CD4-positive, alpha-beta T cell treated with Interleukin-17A for 4 hours (primary cell): ENCODE measurements at regions not wholly inside any gene's neighbourhood (a gene's known extent, or its start where the extent isn't known, plus 50 kb on each side); places are given as distances from the start of the nearest gene placed in this dataset.
A peak's percentile ranks its signal among the peaks of the same experiment; 100 is the strongest.

Source experiments
- DNase-seq: peaks from one replicate; pipeline ENCODE4 v3.0.0-alpha.2; 2020; ENCODE audit warnings: mixed read lengths

GRCh38 chr7:46468753-46469356 lies 547.8 kb upstream of the IGFBP3 start:
- peak; percentile 3 for DNase-seq

GRCh38 chr7:46463170-46463569 lies 542.1 kb upstream of the IGFBP3 start:
- no peak for DNase-seq

- no peak for DNase-seq
Observed at GRCh38 chr7:46461334-46461777, 540.3 kb upstream of the IGFBP3 start.

- no peak for DNase-seq
Observed at GRCh38 chr7:46459942-46460341, 538.9 kb upstream of the IGFBP3 start.

GRCh38 chr7:46454816-46455215 lies 533.7 kb upstream of the IGFBP3 start:
- DNase-seq: no peak

GRCh38 chr7:46452561-46453135 lies 531.6 kb upstream of the IGFBP3 start:
- no peak for DNase-seq

GRCh38 chr7:46451846-46452245 lies 530.8 kb upstream of the IGFBP3 start:
- DNase-seq: no peak

GRCh38 chr7:46450886-46451285 lies 529.8 kb upstream of the IGFBP3 start:
- no peak for DNase-seq

GRCh38 chr7:46450425-46450824 lies 529.4 kb upstream of the IGFBP3 start:
- no peak for DNase-seq

- no peak for DNase-seq
Observed at GRCh38 chr7:46449743-46450142, 528.7 kb upstream of the IGFBP3 start.

- no peak for DNase-seq
Observed at GRCh38 chr7:46448478-46448877, 527.4 kb upstream of the IGFBP3 start.

- no peak for DNase-seq
Observed at GRCh38 chr7:46446151-46446550, 525.1 kb upstream of the IGFBP3 start.

- no peak for DNase-seq
Observed at GRCh38 chr7:46444256-46444655, 523.2 kb upstream of the IGFBP3 start.

GRCh38 chr7:46440186-46440585 lies 519.1 kb upstream of the IGFBP3 start:
- DNase-seq: no peak

- no peak for DNase-seq
Observed at GRCh38 chr7:46432708-46433107, 511.6 kb upstream of the IGFBP3 start.

- no peak for DNase-seq
Observed at GRCh38 chr7:46428295-46428694, 507.2 kb upstream of the IGFBP3 start.

- no peak for DNase-seq
Observed at GRCh38 chr7:46424934-46425333, 503.9 kb upstream of the IGFBP3 start.

- DNase-seq: no peak
Observed at GRCh38 chr7:46421441-46422230, 500.6 kb upstream of the IGFBP3 start.

GRCh38 chr7:46414946-46415345 lies 493.9 kb upstream of the IGFBP3 start:
- no peak for DNase-seq

GRCh38 chr7:46411236-46411635 lies 490.2 kb upstream of the IGFBP3 start:
- DNase-seq: no peak

- DNase-seq: no peak
Observed at GRCh38 chr7:46407125-46407524, 486.1 kb upstream of the IGFBP3 start.

GRCh38 chr7:46397591-46397990 lies 476.5 kb upstream of the IGFBP3 start:
- DNase-seq: no peak

- no peak for DNase-seq
Observed at GRCh38 chr7:46396481-46396880, 475.4 kb upstream of the IGFBP3 start.

GRCh38 chr7:46393142-46393541 lies 472.1 kb upstream of the IGFBP3 start:
- no peak for DNase-seq
